Ishikawa (cell line): ENCODE measurements at regions not wholly inside any gene's neighbourhood (a gene's known extent, or its start where the extent isn't known, plus 50 kb on each side); places are given as distances from the start of the nearest gene placed in this dataset.

Experiments used
- CEBPB ChIP-seq: IDR thresholded peaks from 2 replicates; pipeline ENCODE4 v1.6.1; 2012
- CREB1 ChIP-seq: IDR thresholded peaks from 2 replicates; pipeline ENCODE4 v1.6.1; 2012; ENCODE audit warnings: low read depth
- MAX ChIP-seq: IDR thresholded peaks from 2 replicates; pipeline ENCODE4 v1.6.1; 2012
- REST ChIP-seq: IDR thresholded peaks from 2 replicates; pipeline ENCODE4 v1.6.1; 2012; ENCODE audit warnings: low read depth, mild to moderate bottlenecking

- TF ChIP-seq CEBPB: no peak
- no peak for TF ChIP-seq CREB1
- no peak for TF ChIP-seq REST
- no peak for TF ChIP-seq MAX
These were observed 2300.3 kb downstream of the MAT2B start for GRCh38 chr5:165805756-165806155.
